MM.1S (cell line): ENCODE measurements at regions not wholly inside any gene's neighbourhood (a gene's known extent, or its start where the extent isn't known, plus 50 kb on each side); places are given as distances from the start of the nearest gene placed in this dataset.

Experiments used
- DNase-seq: peaks from one replicate; pipeline ENCODE4 v3.0.0-alpha.2; 2015
- H2AFZ ChIP-seq: fragments of 300-600 bp; sonication (generic); 2 replicates; pipeline ENCODE4 v1.6.0; 2016; ENCODE audit warnings: antibody characterized with exemption, low read length
- H3F3A ChIP-seq: fragments of 300-600 bp; sonication (generic); 2 replicates; pipeline ENCODE4 v1.6.1; 2016; ENCODE audit warnings: mild to moderate bottlenecking, antibody characterized with exemption, low read length, moderate library complexity, mixed read lengths; ENCODE audit not compliant: insufficient read depth
- H3K27ac ChIP-seq: fragments of 300-600 bp; sonication (generic); 2 replicates; pipeline ENCODE4 v1.5.1; 2016; ENCODE audit warnings: mild to moderate bottlenecking, low read length
- H3K27me3 ChIP-seq: fragments of 300-600 bp; sonication (generic); replicated peaks from 2 replicates; pipeline ENCODE4 v1.6.0; 2016; ENCODE audit warnings: low read length; ENCODE audit not compliant: insufficient read depth
- H3K36me3 ChIP-seq: fragments of 300-600 bp; sonication (generic); replicated peaks from 2 replicates; pipeline ENCODE4 v1.6.1; 2016; ENCODE audit warnings: mild to moderate bottlenecking, low read length, mixed read lengths; ENCODE audit not compliant: insufficient read depth
- H3K4me1 ChIP-seq: fragments of 300-600 bp; sonication (generic); 2 replicates; pipeline ENCODE4 v1.6.1; 2016; ENCODE audit warnings: low read length, mixed read lengths
- H3K4me2 ChIP-seq: fragments of 300-600 bp; sonication (generic); 2 replicates; pipeline ENCODE4 v1.6.0; 2016; ENCODE audit warnings: low read depth, low read length
- H3K4me3 ChIP-seq: fragments of 300-600 bp; sonication (generic); 2 replicates; pipeline ENCODE4 v1.5.1; 2016; ENCODE audit warnings: low read length, mixed read lengths
- H3K79me2 ChIP-seq: fragments of 300-600 bp; sonication (generic); 2 replicates; pipeline ENCODE4 v1.6.1; 2016; ENCODE audit warnings: mixed run types, low read length, mixed read lengths
- H3K9ac ChIP-seq: fragments of 300-600 bp; sonication (generic); 2 replicates; pipeline ENCODE4 v1.6.1; 2016; ENCODE audit warnings: low read length, mixed read lengths
- H3K9me2 ChIP-seq: fragments of 300-600 bp; sonication (generic); replicated peaks from 2 replicates; pipeline ENCODE4 v1.6.1; 2016; ENCODE audit warnings: mild to moderate bottlenecking, low read length, mixed read lengths; ENCODE audit not compliant: insufficient read depth
- H3K9me3 ChIP-seq: fragments of 300-600 bp; sonication (generic); replicated peaks from 2 replicates; pipeline ENCODE4 v1.6.1; 2016; ENCODE audit warnings: mild to moderate bottlenecking, low read length, mixed read lengths; ENCODE audit not compliant: insufficient read depth
- H4K20me1 ChIP-seq: fragments of 300-600 bp; sonication (generic); 2 replicates; pipeline ENCODE4 v1.6.1; 2016; ENCODE audit warnings: mild to moderate bottlenecking, low read length, moderate library complexity, mixed read lengths; ENCODE audit not compliant: insufficient read depth
- EZH2 ChIP-seq: fragments of 300-600 bp; sonication (generic); optimal IDR thresholded peaks from 2 replicates; pipeline ENCODE3; 2017; ENCODE audit warnings: low read depth, mild to moderate bottlenecking, antibody characterized with exemption, low read length, mixed read lengths
- EZH2phosphoT487 ChIP-seq: fragments of 300-600 bp; sonication (generic); IDR thresholded peaks from 2 replicates; pipeline ENCODE4 v1.6.1; 2018; ENCODE audit warnings: antibody characterized with exemption, low read length
- TF ChIP-seq, protein P1 (sequence below): fragments of 300-600 bp; sonication (generic); IDR thresholded peaks from 2 replicates; pipeline ENCODE4 v1.5.1; 2016; ENCODE audit warnings: antibody characterized with exemption, low read length, mixed read lengths

DNA sequence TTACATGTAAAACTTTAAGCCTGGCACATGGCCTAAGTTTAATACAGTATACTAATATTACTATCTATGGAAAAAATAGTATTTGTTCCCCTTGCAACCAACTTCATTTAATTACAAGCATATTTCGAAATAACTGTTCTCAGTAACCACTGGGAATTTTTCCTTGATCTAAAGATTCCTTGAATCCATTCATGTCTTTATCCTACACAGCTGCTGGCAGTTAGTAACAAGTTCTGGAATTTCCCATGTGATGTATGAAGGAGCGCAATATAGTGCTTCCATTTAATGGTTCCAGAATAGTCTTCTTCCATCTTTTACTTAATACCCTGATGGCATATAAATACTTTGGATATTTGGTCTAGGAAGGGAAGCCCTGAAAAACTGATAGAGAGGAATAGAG, 136.5 kb downstream of the AASDH start:
- Histone ChIP-seq H3K27me3 (no peaks in the 10 kb centered on the region), H3K36me3 (no peaks in the 10 kb centered on the region)

GRCh38 chr4:56247646-56248045, 139.6 kb downstream of the AASDH start:
- H3K9me3 ChIP-seq, result no peaks in the 10 kb centered on the region
- DNase-seq, result no peak
- no peaks in the 10 kb centered on the region for H3F3A ChIP-seq
- H3K9ac ChIP-seq, result no peak overlapping the region
- H3K36me3 ChIP-seq, result no peaks in the 10 kb centered on the region
- no peaks in the 10 kb centered on the region for H4K20me1 ChIP-seq
- TF ChIP-seq EZH2phosphoT487 (no peak), EZH2 (no peak)
- TF ChIP-seq, protein P1, sequence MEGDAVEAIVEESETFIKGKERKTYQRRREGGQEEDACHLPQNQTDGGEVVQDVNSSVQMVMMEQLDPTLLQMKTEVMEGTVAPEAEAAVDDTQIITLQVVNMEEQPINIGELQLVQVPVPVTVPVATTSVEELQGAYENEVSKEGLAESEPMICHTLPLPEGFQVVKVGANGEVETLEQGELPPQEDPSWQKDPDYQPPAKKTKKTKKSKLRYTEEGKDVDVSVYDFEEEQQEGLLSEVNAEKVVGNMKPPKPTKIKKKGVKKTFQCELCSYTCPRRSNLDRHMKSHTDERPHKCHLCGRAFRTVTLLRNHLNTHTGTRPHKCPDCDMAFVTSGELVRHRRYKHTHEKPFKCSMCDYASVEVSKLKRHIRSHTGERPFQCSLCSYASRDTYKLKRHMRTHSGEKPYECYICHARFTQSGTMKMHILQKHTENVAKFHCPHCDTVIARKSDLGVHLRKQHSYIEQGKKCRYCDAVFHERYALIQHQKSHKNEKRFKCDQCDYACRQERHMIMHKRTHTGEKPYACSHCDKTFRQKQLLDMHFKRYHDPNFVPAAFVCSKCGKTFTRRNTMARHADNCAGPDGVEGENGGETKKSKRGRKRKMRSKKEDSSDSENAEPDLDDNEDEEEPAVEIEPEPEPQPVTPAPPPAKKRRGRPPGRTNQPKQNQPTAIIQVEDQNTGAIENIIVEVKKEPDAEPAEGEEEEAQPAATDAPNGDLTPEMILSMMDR, result no peak
- no peaks in the 10 kb centered on the region for H3K4me1 ChIP-seq
- H3K4me3 ChIP-seq, result no peak overlapping the region
- no peak overlapping the region for H3K4me2 ChIP-seq
- no peak overlapping the region for H3K27ac ChIP-seq
- H2AFZ ChIP-seq, result no peak overlapping the region
- H3K27me3 ChIP-seq, result no peaks in the 10 kb centered on the region
- H3K9me2 ChIP-seq, result no peaks in the 10 kb centered on the region
- no peaks in the 10 kb centered on the region for H3K79me2 ChIP-seq

More for the DNA sequence above, 136.5 kb downstream of the AASDH start:
- no peaks in the 10 kb centered on the region for H4K20me1 ChIP-seq
- H3K27ac ChIP-seq, result no peak overlapping the region
- H3K9me3 ChIP-seq, result no peaks in the 10 kb centered on the region
- no peak overlapping the region for H3K9ac ChIP-seq
- DNase-seq, result no peak
- TF ChIP-seq, protein P1, result no peak
- TF ChIP-seq EZH2 (no peak), EZH2phosphoT487 (no peak)
- no peaks in the 10 kb centered on the region for H3K4me1 ChIP-seq
- H3K9me2 ChIP-seq, result no peaks in the 10 kb centered on the region
- no peaks in the 10 kb centered on the region for H3F3A ChIP-seq
- H3K4me3 ChIP-seq, result no peak overlapping the region
- H3K79me2 ChIP-seq, result no peaks in the 10 kb centered on the region
- no peak overlapping the region for H2AFZ ChIP-seq
- no peak overlapping the region for H3K4me2 ChIP-seq

DNA sequence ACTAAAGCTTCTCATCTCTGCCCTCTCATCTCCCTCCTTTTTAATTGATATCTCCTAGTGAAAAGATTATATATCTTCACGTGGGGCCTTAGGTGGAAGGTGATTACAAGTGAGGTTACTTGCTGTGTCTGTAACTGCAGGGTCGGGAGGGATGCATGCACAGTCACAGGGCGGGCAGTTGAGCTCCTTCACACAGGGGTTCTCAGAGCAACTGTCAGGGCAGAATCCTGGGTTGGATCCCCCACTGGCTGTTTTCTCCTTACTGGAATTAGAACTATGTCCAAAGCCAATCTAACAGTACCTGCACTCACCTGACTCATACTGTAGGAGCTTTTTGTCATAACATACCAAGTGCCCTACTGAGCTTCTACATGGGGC, 141.1 kb downstream of the AASDH start:
- no peak overlapping the region for H3K27ac ChIP-seq
- TF ChIP-seq, protein P1, result no peak
- no peak for TF ChIP-seq EZH2phosphoT487
- no peak for TF ChIP-seq EZH2
- H3K9me3 ChIP-seq, result no peaks in the 10 kb centered on the region
- no peak overlapping the region for H3K4me3 ChIP-seq
- no peaks in the 10 kb centered on the region for H3K36me3 ChIP-seq
- H3K4me2 ChIP-seq, result no peak overlapping the region
- H3K9me2 ChIP-seq, result no peaks in the 10 kb centered on the region
- no peaks in the 10 kb centered on the region for H3K27me3 ChIP-seq
- H3K9ac ChIP-seq, result no peak overlapping the region
- no peaks in the 10 kb centered on the region for H3K79me2 ChIP-seq
- H3F3A ChIP-seq, result no peaks in the 10 kb centered on the region
- no peak for DNase-seq
- H3K4me1 ChIP-seq, result no peaks in the 10 kb centered on the region
- H4K20me1 ChIP-seq, result no peaks in the 10 kb centered on the region
- no peak overlapping the region for H2AFZ ChIP-seq
